ENCODE measurements at regions not wholly inside any gene's neighbourhood (a gene's known extent, or its start where the extent isn't known, plus 50 kb on each side); places are given as distances from the start of the nearest gene placed in this dataset.

GRCh38 chr6:114523508-114523907 lies 180.7 kb upstream of the HS3ST5 start:
- no peak for DNase-seq (ENCODE audit: low read depth, low spot score)
- H2AFZ ChIP-seq (ENCODE audit: low read depth, low read length), result no peak overlapping the region
- no peaks in the 10 kb centered on the region for H3K27me3 ChIP-seq (ENCODE audit: control insufficient read depth in 2 of 2, insufficient read depth in 2 of 2, low read length in 2 of 2)
- dilution Hi-C loops (cut with MboI; ENCODE audit: extremely low pct_ligation_motif_present, low sequenced_read_pairs), result no loop called here
- peaks cover 2% of the 10 kb centered on the region for H3K9me3 ChIP-seq (replicated peaks; ENCODE audit: control insufficient read depth, insufficient read depth, low read length)
- BruUV-seq (replicated peaks), result no TSS peak
- H3K9ac ChIP-seq (replicated peaks; ENCODE audit: extremely low read depth, insufficient read depth, low read length), result no peak overlapping the region
- H3K4me1 ChIP-seq (ENCODE audit: control insufficient read depth, extremely low read depth, insufficient read depth, low read length), result no peaks in the 10 kb centered on the region
- H3K4me2 ChIP-seq (ENCODE audit: insufficient read depth, low read length), result no peak overlapping the region
- TF ChIP-seq EZH2 (IDR thresholded peaks at IDR 0.05; ENCODE audit: borderline replicate concordance, low read depth, low read length, severe bottlenecking), result no peak
- TF ChIP-seq FOS (IDR thresholded peaks at IDR 0.05; ENCODE audit: borderline replicate concordance, insufficient read depth, low read length), result no peak
- TF ChIP-seq GATA2 (IDR thresholded peaks at IDR 0.05; ENCODE audit: insufficient read depth, insufficient read length, low read depth, low read length), result no peak
- no peak for TF ChIP-seq POLR2AphosphoS5 (IDR thresholded peaks at IDR 0.05; ENCODE audit: insufficient read depth, low read depth, low read length)
- no peak for TF ChIP-seq JUN (IDR thresholded peaks at IDR 0.05; ENCODE audit: borderline replicate concordance, insufficient read depth, insufficient read length, low read depth)
- no peak for TF ChIP-seq CTCF (IDR thresholded peaks at IDR 0.05; ENCODE audit: extremely low read depth in 1 of 2, insufficient read depth in 1 of 2, low read depth in 1 of 2, low read length in 2 of 2)
- TF ChIP-seq MYC (IDR thresholded peaks at IDR 0.05; ENCODE audit: low read depth, low read length), result no peak
- TF ChIP-seq POLR2A (IDR thresholded peaks at IDR 0.05; ENCODE audit: low read depth, low read length), result no peak
- no peak for TF ChIP-seq MAX (IDR thresholded peaks at IDR 0.05; ENCODE audit: insufficient read depth, insufficient read length)
- H3K79me2 ChIP-seq (ENCODE audit: control insufficient read depth, insufficient read depth, low read length), result no peaks in the 10 kb centered on the region
- CTCF ChIA-PET, result no interaction called here
- no peak overlapping the region for H3K27ac ChIP-seq (ENCODE audit: insufficient read depth, low read depth, low read length)
- no peak overlapping the region for H3K4me3 ChIP-seq (replicated peaks in 1 of 3; ENCODE audit: insufficient read depth in 1 of 3, low read depth in 1 of 3, low read length in 3 of 3)
- H4K20me1 ChIP-seq (replicated peaks; ENCODE audit: control insufficient read depth, extremely low read depth, insufficient read depth, low read length), result no peaks in the 10 kb centered on the region
- intact Hi-C loops (cut with micrococcal nuclease), result no loop called here
- no peaks in the 10 kb centered on the region for H3K9me1 ChIP-seq (replicated peaks; ENCODE audit: control insufficient read depth, extremely low read depth, insufficient read depth, low read length)
- FAIRE-seq, result no peak
- POLR2A ChIA-PET, result no interaction called here
- no peaks in the 10 kb centered on the region for H3K36me3 ChIP-seq (ENCODE audit: control insufficient read depth in 2 of 2, extremely low read depth in 1 of 2, insufficient read depth in 2 of 2, low read length in 2 of 2)
